Endodermal cell (in vitro differentiated cells): ENCODE measurements at regions not wholly inside any gene's neighbourhood (a gene's known extent, or its start where the extent isn't known, plus 50 kb on each side); places are given as distances from the start of the nearest gene placed in this dataset.

ENCODE experiments used
- DNase-seq: peaks from one replicate; pipeline ENCODE4 v3.0.0-alpha.2; 2017
- H3K27ac ChIP-seq: 2 replicates; pipeline ENCODE4 v1.5.1; 2013; ENCODE audit warnings: mild to moderate bottlenecking, low read depth, low read length, moderate library complexity
- H3K27me3 ChIP-seq: 2 replicates; pipeline ENCODE4 v1.6.1; 2013; ENCODE audit warnings: mild to moderate bottlenecking, low read length, moderate library complexity; ENCODE audit not compliant: insufficient read depth, control insufficient read depth, poor library complexity, severe bottlenecking
- H3K36me3 ChIP-seq: 2 replicates; pipeline ENCODE4 v1.7.0; 2013; ENCODE audit warnings: mild to moderate bottlenecking, low read length, moderate library complexity; ENCODE audit not compliant: control insufficient read depth, insufficient read depth
- H3K4me1 ChIP-seq: one replicate; pipeline ENCODE4 v1.7.0; 2013; ENCODE audit warnings: low read length; ENCODE audit not compliant: control insufficient read depth, insufficient read depth
- H3K4me3 ChIP-seq: 2 replicates; pipeline ENCODE4 v1.5.1; 2013; ENCODE audit warnings: mild to moderate bottlenecking, low read length, moderate library complexity
- H3K9ac ChIP-seq: 2 replicates; pipeline ENCODE4 v1.6.1; 2013; ENCODE audit warnings: mild to moderate bottlenecking, low read length, moderate library complexity; ENCODE audit not compliant: poor library complexity, severe bottlenecking; ENCODE audit errors: extremely low read depth
- H3K9me3 ChIP-seq: 2 replicates; pipeline ENCODE4 v1.6.1; 2013; ENCODE audit warnings: mild to moderate bottlenecking, low read length, moderate library complexity; ENCODE audit not compliant: control insufficient read depth
- H3K27ac Mint-ChIP-seq: 2 replicates; pipeline ENCODE4 v1.8.0; 2020; ENCODE audit warnings: mixed read lengths
- H3K27me3 Mint-ChIP-seq: 2 replicates; pipeline ENCODE4 v1.8.0; 2021; ENCODE audit warnings: mild to moderate bottlenecking, mixed read lengths; ENCODE audit not compliant: insufficient read depth
- H3K36me3 Mint-ChIP-seq: 2 replicates; pipeline ENCODE4 v1.8.0; 2020; ENCODE audit warnings: low read depth, mixed read lengths
- H3K4me1 Mint-ChIP-seq: 2 replicates; pipeline ENCODE4 v1.8.0; 2020; ENCODE audit warnings: mixed read lengths
- H3K4me3 Mint-ChIP-seq: 2 replicates; pipeline ENCODE4 v1.8.0; 2020; ENCODE audit warnings: mild to moderate bottlenecking, moderate library complexity, mixed read lengths
- H3K9me3 Mint-ChIP-seq: 2 replicates; pipeline ENCODE4 v1.8.0; 2020; ENCODE audit warnings: mild to moderate bottlenecking, mixed read lengths
- CTCF ChIP-seq: fragments of 200-600 bp; sonication (generic); conservative IDR thresholded peaks from 2 replicates; pipeline ENCODE4 v1.5.0; 2021; ENCODE audit warnings: antibody characterized with exemption, mild to moderate bottlenecking
- WGBS, 2 experiments: methylation state at CpG; one replicate each; pipeline versions ENCODE4 v1.1.5 to v1.1.7; 2013; ENCODE audit warnings: missing lambda C conversion rate in 2 of 2, mixed read lengths in 1 of 2; ENCODE audit not compliant: insufficient coverage in 1 of 2, insufficient read length in 1 of 2; 5-methylcytosine and 5-hydroxymethylcytosine counted together

GRCh38 chr19:32233091-32233490 lies 112.3 kb upstream of the ZNF507 start:
- no peak overlapping the region for H3K27ac Mint-ChIP-seq
- Histone ChIP-seq H3K4me1 (no peaks in the 10 kb centered on the region), H3K4me3 (no peak overlapping the region), H3K9ac (no peak overlapping the region), H3K27me3 (no peaks in the 10 kb centered on the region), H3K36me3 (no peaks in the 10 kb centered on the region), H3K27ac (no peak overlapping the region), H3K9me3 (no peaks in the 10 kb centered on the region)
- TF ChIP-seq CTCF = no peak
- 82 to 100% methylated on average over 1 to 6 of the region's 6 CpGs for WGBS, 2 experiments
- no peak for DNase-seq
- H3K4me1 Mint-ChIP-seq = no peaks in the 10 kb centered on the region
- no peaks in the 10 kb centered on the region for H3K9me3 Mint-ChIP-seq
- no peaks in the 10 kb centered on the region for H3K36me3 Mint-ChIP-seq
- no peak overlapping the region for H3K4me3 Mint-ChIP-seq
- peaks cover 8% of the 10 kb centered on the region for H3K27me3 Mint-ChIP-seq

GRCh38 chr19:32233885-32234284 lies 111.5 kb upstream of the ZNF507 start:
- TF ChIP-seq CTCF = no peak
- H3K4me1 ChIP-seq = no peaks in the 10 kb centered on the region
- no peak overlapping the region for H3K4me3 ChIP-seq
- H3K27ac ChIP-seq = no peak overlapping the region
- H3K27me3 ChIP-seq = no peaks in the 10 kb centered on the region
- no peaks in the 10 kb centered on the region for H3K36me3 ChIP-seq
- 90 to 94% methylated on average over 3 to 4 of the region's 4 CpGs for WGBS, 2 experiments
- H3K27ac Mint-ChIP-seq = no peak overlapping the region
- no peak overlapping the region for H3K4me3 Mint-ChIP-seq
- peaks cover 8% of the 10 kb centered on the region for H3K27me3 Mint-ChIP-seq
- no peaks in the 10 kb centered on the region for H3K4me1 Mint-ChIP-seq
- H3K9me3 ChIP-seq = no peaks in the 10 kb centered on the region
- no peaks in the 10 kb centered on the region for H3K9me3 Mint-ChIP-seq
- DNase-seq = no peak
- H3K9ac ChIP-seq = no peak overlapping the region
- no peaks in the 10 kb centered on the region for H3K36me3 Mint-ChIP-seq

- H3K4me1 ChIP-seq = no peaks in the 10 kb centered on the region
- Mint-ChIP-seq H3K36me3 (no peaks in the 10 kb centered on the region), H3K4me1 (no peaks in the 10 kb centered on the region), H3K27ac (no peak overlapping the region), H3K9me3 (no peaks in the 10 kb centered on the region), H3K4me3 (no peak overlapping the region), H3K27me3 (peaks cover 5% of the 10 kb centered on the region)
- no peak for DNase-seq
- H3K4me3 ChIP-seq = no peak overlapping the region
- H3K27me3 ChIP-seq = no peaks in the 10 kb centered on the region
- H3K9ac ChIP-seq = no peak overlapping the region
- H3K27ac ChIP-seq = no peak overlapping the region
- TF ChIP-seq CTCF = no peak
- H3K36me3 ChIP-seq = no peaks in the 10 kb centered on the region
- 90 to 100% methylated on average over 1 to 2 of the region's 3 CpGs for WGBS, 2 experiments
- H3K9me3 ChIP-seq = no peaks in the 10 kb centered on the region
Observed at GRCh38 chr19:32234663-32235217, 110.7 kb upstream of the ZNF507 start.
